ENCODE measurements at regions not wholly inside any gene's neighbourhood (a gene's known extent, or its start where the extent isn't known, plus 50 kb on each side); places are given as distances from the start of the nearest gene placed in this dataset.
A peak's percentile ranks its signal among the peaks of the same experiment; 100 is the strongest.

DNA sequence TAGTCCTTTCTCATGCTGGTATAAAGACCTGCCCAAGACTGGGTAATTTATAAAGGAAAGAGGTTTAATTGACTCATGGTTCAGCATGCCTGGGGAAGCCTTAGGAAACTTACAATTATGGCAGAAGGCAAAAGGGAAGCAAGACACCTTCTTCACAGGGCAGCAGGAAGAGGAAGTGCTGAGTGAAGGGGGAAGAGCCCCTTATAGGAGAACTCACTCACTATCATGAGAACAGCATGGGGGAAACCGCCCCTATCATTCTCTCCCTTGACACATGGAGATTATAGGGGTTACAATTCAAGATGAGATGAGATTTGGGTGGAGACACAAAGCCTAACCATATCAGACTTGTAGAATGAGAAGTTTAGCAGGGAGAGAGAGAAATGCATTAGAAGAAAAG lies 373.3 kb upstream of the DIAPH2 start:
- DNase-seq = no peak

DNA sequence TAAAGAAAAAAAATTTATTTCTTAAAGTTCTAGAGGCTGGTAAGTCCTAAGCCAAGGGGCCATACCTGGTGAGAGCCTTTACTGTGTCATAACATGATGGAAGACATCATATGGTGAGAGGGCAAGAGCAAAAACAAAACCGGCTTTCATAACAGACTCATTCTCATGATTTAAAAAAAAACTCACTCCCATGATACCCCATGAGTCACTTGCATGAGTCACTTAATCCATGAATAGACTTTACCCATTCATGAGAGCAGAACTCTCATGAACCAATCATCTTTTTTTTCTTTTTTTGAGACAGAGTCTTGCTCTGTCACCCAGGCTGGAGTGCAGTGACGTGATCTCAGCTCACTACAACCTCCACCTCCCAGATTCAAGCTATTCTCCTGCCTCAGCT lies 369.7 kb upstream of the DIAPH2 start:
- DNase-seq = no peak

DNA sequence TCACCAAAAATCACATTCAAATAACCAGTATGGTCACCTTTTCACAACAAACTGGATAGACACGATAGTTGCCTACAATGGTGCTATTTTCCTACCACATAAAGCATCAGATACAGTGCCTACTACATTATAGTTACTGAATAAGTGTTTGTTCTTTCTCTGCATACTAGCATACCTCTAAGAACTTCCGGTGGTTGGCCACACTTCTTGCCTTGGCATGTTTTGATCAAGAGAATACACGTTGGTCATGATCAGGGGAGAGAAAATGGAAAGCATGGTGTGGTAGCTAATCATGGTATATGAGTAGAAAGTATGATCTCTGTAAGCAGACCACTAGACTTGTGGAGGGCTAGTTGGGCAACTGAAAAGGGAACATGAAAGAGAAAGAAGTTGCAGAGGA lies 322.8 kb upstream of the DIAPH2 start:
- no peak for DNase-seq

DNA sequence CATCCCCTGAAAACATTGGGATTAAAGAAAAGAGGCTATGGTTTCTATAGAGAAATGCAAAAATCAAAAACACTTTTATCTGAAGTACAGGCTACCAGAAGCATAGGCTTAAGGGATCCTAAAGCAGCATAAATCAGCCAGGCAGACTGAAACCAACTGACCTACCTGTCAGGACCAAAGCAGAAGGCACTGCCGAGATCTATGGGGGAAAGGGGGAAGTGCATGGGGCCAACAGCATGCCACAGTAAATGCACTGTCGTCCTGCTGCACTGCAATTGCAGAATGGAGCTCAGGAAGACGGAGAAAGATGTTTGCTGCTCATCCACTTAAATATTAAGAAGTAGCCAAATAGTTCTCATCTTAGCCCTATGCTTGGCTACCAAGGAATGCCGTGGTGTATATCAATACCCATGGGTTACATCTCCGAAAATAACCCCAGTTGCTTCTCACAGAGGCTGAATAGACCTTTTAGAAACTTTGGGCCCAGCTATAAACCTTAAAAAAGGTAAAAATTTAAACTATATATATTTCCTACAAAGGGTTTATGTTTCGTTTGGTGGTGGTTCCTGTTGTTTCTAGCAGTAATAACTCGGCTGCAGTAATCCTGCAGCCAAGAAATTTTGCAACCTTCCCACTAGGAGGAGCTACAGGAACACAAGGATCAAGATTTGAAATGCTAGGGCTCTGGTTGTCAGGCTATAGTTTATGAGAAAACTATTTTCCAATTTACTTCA lies 312.2 kb upstream of the DIAPH2 start:
- DNase-seq = peak; percentile 32

DNA sequence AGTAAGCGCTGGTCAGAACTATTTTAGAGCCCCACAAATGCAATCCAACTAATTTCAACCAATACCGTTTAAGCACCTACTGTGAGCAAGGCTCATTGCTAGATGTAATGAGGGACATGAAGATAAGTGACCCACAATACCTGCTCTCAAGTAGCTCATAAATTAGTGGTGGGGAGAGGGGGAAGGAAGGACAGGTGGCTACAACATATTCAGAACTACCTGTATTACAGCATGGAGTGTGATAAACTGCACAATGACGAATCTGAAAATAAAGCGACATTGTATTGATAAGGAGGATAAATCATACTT lies 311.6 kb upstream of the DIAPH2 start:
- DNase-seq = no peak

DNA sequence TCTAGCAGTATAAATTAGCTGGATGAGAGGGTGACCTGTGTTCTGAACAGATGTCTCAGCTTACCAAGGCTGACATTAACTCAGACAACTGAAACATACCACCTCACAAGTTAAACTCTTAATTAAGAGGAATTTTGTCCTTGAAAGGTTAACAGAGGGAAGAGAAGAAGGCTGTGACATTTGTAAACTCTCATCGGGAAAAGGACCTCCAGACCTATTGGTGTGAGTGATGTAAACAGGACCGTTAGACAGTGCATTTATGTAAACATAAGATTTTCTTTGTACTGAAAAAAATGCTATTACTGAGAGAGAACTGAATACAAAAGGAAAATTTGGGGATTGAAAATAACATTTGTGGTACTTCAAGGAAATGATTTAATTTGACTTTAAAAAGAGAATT lies 308.4 kb upstream of the DIAPH2 start:
- DNase-seq = no peak

DNA sequence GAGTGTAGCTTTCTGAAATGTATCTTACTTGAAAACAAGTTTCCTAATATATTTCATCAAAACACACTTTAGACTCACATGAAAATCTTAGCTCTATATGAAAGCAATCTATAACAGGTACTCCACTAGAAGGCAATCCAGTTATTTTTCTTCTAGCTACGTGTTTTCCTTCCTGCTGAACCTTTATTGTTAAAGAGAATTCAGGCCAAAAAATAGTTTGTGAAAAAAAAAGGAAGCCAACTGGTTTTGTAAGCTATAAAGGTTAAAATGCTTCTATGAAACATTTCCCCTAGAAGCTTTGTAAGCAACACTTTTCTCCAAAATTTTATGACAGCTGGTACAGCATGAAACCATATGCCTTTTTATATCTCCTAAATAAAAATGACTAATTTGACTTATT lies 304.7 kb upstream of the DIAPH2 start:
- no peak for DNase-seq

DNA sequence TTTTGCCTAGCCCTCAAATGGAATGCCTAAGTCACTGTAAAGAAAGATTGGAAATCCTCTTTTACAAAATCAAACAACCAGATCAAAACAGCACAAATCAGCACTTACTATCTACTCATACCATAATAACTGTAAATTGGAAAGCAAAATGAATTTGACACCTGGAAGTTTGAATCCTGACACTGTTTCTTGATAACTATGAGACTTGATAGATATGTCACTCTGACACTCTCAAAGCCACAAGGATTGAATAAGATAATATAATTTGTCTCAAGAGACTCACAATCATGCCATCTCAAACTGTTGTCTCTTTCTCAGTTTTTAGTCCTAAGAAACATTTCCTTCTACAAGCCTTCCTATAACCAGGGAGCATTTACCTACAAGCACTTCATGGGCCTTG lies 302.6 kb upstream of the DIAPH2 start:
- no peak for DNase-seq

DNA sequence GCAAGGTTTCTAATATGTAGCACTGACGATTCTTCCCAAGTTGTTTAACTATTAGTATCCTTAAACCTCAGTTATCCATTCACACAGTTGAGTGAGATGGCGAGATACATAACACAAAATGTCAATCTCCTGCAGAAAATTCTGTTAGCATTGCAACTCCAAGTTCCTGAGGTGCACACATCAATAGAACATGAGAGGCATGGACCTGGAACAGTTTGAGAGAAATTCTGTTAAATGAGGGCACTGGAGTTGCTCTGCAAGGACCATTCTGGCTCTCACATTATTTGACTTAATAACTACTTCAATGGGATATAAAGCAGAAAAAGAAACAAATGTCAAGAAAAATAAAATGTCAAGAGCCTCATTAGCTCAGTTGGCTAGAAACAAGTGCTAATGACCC lies 301.2 kb upstream of the DIAPH2 start:
- DNase-seq = no peak

DNA sequence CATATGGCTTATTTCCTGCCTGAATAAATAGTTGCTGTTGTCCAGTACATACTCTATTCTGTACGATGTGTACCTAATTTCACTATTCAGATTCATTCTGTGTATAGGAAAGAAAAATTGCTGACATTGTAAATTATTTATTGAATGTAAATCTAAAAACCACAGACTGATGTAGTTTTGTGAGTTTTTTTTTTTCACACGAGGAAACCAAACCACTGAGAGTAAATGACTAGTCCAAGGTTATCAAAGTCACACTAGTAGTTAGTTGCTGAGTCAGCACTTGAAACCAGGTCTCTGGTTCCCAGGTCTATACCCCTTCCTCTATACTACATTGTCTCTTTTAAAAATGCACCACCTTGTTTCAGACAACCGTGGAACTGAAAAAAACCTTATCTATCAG lies 298.3 kb upstream of the DIAPH2 start:
- no peak for DNase-seq

DNA sequence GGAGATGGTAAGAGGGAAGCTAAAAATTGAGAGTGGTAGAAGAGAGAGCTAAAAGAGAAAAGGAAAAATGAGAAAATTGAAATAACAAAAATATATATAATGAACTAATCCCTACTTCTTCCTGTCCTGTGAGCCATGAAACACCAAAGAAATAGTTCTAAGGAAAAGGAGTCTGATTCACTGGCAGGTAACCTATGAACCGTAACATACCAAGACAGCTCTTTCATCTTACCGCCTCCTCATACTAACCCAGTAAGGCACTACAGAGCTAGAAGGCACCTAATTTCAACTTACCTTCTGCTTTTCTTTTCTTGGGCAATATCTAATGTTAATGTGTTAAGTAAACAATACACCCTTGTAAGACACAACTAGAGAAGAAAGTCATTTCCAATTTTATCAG lies 297.7 kb upstream of the DIAPH2 start:
- DNase-seq = no peak

DNA sequence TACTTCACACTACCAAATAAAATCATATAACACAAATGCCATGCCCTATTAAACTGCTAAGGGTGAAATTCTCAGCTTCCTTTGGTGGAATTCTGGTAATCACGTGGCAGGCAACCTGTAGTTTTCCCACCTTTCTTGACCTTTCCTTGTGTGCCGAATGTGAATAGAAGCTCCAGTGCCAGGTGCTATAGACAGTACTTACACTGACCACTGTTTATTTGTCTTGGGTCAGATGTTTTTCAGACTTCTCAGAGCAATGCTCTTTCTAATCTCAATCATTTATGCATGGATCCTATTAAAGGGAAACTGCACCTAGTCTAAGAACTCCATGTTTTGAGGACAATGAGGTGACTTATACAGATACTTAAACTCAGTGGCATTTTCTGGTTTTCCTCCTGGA lies 296.8 kb upstream of the DIAPH2 start:
- DNase-seq = no peak

DNA sequence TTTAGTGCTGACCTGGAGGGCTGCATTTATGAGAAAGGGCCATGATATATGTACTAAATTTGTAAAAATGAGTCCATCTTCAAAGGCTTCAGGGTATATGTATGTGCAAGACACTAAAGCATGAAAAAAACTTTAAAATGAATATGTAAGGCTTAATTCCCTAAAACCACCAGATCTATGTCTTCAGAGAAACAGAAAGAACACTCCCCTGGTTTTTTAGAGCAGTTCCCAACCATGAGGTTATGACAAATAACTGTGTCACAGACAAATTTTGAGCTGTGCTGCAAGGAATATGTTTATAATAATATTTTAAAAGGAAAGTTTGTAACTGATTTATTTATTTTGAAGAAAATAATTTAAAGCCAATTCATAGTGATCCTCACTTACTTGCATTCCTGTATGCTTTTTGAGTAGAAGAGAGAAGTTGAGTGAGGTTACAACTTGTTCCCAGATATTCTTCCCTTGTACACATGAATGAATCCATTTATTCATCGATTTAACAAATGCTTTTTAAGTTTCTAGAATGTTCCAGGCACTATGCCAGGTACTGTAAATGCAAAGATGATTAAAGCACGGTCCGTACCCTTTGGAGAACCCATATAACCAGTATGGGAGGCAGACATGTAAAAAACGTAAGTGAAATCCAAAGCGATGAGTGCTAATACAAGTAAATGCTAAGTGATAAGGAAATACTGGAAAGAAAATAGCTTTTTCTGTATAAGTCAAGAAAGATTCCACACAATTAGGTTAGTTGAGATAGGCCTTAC lies 295.2 kb upstream of the DIAPH2 start:
- DNase-seq = no peak

DNA sequence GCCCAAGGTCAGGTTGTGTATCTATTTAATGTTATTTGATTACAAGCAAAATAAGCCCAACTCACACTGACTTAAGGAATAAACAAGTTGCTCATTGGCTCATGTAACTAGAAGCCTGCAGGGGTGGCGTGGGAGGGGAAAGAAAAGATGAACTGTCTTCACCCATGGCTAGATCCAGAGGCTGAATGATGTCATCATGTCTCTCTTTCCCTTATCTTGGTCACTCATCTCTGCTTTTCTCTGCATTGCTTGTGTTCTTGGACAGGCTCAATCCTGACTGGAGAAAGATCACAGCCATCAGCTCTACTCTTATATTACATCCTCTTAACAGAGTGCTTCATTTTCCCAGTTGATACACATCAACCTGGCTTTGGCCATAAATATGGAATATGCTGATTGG lies 290.0 kb upstream of the DIAPH2 start:
- no peak for DNase-seq

DNA sequence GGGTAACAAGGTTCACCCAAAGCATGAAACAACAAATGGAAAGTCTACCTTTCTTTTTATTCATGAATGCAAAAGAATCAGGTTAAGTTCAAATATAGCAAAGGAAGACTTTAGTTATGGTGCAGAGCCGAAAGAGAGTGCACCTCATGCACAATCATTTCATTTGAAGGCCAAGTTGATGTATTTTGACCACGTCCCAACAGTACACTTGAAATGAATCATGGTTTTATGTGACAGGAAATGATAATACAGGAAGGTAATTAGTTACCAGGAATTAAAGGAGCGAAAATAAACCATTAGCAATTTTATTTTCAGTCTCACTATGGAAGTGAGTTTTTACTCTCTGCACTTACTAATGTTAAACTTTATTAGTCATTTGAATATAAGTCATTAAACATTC lies 281.2 kb upstream of the DIAPH2 start:
- no peak for DNase-seq

DNA sequence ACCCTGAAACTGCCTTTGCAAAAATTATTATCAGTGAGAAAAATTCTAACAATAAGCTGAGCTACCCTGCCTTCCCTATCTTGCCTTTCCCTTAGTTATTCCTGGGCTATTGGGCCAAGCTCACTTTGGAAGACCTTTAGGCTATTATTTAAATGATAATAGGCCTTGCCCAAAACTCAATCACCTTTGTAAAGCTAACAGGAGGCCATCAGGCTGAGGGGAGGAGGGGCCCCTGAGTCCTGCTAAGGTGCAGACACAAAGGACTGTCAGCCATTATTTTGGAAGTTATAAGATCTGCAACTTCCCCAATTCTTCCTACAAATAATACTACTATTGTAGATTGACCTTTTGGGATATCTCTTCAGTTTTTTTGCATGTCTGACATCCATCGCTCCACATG lies 278.8 kb upstream of the DIAPH2 start:
- DNase-seq = no peak

DNA sequence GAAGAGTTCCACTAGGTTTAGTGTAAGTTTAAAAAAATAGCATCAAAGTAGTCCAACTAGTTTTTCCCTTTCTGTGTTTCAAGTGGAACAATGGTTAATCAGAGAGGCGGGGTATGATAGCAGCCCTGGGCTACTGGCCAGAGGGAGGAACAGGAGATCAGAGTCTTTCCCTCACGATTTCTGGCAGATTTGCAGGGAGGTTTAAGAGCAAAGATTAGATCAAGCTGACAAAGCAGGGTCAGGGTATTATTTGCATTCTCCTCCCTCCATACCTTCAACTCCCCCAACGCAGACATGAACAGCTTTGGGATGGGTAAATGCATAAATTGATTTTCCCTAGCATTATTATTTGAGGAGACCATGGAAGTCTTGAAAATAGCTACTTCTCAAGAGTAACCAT lies 277.6 kb upstream of the DIAPH2 start:
- no peak for DNase-seq

DNA sequence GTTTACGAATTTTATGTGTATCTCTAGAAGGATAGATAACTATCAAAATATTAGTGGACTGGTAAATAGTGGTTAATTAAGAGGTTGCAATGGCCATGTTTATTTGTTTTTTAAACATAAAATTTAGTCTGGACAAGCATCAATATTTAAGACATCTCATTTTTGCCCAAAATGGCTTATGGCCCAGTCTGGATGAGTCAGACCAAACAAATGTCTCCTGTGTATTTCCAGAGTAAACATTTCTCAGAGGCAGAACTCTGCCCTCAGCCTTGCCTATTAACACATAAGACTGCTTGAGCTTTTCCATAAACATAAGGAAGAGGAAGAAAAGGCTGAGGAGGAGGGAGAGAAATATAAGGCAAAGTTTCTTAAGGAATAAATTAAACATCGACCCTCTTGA lies 277.1 kb upstream of the DIAPH2 start:
- no peak for DNase-seq

DNA sequence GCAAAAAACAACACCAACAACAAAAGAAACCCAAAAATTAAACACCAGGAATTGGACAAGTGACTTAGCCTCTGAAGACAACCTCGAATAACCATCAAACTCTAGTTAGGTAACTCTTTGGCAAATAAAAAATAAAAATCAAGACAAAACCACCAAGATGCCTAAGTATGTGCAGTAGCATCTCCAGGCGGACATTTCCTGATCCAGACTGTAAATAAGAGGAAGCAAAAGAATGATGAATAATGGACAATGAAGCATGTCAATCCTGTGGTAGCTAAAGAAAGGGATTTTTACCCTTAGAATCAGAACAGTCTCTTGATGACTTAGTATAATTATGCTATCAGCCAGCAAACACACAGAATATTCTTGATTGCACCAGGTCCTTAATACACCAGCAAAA lies 276.7 kb upstream of the DIAPH2 start:
- DNase-seq = no peak

DNA sequence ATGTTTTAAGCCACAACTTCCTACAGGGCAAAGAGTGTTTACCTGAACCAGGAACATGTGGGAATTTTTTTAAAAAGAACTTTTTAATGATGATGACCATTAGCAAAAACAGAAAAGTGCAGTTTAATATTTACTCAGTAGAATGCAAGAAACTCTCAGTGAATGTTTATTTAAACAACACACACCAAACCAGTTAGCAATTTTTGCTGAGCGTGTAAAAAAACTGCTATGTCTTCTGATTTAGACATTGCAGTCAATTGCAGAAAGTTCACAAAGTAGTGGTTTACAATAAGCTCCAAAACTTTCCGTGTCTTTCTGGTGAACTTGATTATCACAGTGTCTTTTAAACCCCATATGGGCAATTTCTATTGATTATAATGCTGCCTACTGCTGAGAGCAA lies 273.7 kb upstream of the DIAPH2 start:
- DNase-seq = no peak

DNA sequence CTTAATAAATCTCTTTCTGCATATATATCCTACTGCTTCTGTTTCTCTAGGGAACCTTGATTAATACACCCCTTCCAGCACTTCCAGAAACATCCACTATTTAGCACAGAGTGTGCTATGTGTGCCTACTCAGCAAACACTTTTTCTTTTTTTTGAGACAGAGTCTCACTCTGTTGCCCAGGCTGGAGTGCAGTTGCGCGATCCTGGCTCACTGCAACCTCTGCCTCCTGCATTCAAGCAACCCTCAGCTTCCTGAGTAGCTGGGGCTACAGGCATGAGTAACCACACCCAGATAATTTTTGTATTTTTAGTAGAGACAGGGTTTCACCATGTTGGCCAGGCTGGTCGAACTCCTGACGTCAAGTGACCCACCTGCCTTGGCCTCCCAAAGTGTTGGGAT lies 266.9 kb upstream of the DIAPH2 start:
- no peak for DNase-seq

DNA sequence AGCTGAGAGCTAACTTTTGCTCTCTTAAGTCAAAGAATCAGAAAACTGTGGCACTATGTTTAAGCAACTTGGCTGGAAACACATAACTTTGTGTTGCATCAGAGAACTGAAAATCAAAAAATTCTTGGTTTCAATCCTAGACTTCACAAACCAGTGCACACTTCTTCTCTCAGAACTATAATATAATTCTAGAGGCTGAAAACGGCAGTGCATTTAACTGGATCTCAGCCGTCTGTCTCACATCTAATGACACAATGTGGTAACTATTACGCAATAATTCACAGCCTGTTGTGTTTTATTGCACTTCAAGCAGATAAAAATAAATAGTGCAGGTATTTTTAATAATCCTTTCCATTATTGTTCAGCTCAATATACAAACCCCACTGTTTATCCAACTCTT lies 260.6 kb upstream of the DIAPH2 start:
- DNase-seq = no peak

DNA sequence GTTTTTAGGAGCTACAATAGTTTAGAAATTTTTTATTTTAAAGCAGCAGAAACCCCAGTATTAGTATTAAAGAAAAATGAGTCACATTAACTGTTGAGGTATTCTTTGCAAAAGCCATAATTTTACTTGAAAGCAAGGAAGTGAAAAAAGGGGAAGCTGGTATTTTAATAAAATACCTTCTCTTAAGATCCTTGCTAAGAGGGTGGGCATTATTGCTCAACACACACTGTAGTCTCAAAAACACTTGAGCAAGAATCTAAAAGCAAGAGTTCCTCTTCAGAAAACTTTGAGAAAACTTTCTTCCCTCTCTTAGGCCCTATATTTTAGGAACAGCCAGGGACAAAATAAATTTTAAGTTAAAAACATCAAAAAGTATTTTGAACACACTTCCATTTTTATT lies 259.4 kb upstream of the DIAPH2 start:
- DNase-seq = no peak

DNA sequence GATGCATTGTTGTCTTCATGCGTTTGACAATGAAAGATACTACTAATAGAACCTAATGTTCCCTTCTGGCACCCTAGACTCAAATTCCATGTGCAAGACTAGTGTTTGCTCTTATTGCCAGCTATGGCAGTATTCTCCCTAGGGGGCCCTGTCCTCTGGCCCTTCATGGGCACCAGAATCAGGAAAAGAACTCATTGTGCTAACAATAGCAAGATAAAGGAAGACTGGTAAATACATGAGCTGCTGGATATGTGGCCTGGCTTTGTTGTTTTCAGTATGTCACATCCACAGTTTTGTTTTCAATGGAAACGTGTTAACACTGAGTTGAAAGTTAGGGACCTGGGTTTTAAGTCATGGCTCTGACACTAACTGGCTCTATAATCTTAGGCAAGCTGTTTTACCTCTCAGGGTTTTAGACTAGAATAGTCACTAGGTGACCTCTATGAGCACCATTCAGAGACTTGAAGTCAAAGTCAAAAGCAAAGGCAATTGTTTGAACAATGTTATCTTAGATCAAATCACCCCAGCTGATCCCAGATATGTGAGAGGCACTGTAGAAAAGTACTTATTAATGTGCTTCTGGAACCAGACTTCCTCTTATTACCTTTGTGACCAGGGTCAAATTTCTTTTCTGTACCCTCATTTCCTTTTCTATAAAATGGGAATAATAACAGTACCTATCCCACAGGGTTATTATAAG lies 253.7 kb upstream of the DIAPH2 start:
- no peak for DNase-seq

DNA sequence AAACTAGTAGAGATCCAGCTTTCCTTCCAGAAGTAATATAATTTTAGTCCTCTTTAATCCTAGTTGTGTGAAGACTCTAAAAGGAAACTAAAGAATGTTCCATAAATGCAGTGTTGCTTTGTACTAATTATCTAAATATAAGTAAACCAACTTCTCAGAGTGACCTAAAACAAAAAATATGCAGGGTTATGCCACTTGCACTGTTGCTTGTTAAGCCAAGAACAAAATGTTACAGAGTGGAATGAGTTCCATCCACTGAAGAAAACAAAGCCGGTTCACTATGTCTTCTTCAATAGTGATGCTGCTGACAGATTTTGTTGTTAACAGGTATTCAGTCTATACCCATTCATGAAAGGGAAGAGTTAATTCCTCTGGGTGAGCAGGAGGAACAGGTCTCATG lies 252.0 kb upstream of the DIAPH2 start:
- no peak for DNase-seq

Data from midbrain (tissue), 1 donor.